ENCODE measurements at regions not wholly inside any gene's neighbourhood (a gene's known extent, or its start where the extent isn't known, plus 50 kb on each side); places are given as distances from the start of the nearest gene placed in this dataset.

DNA sequence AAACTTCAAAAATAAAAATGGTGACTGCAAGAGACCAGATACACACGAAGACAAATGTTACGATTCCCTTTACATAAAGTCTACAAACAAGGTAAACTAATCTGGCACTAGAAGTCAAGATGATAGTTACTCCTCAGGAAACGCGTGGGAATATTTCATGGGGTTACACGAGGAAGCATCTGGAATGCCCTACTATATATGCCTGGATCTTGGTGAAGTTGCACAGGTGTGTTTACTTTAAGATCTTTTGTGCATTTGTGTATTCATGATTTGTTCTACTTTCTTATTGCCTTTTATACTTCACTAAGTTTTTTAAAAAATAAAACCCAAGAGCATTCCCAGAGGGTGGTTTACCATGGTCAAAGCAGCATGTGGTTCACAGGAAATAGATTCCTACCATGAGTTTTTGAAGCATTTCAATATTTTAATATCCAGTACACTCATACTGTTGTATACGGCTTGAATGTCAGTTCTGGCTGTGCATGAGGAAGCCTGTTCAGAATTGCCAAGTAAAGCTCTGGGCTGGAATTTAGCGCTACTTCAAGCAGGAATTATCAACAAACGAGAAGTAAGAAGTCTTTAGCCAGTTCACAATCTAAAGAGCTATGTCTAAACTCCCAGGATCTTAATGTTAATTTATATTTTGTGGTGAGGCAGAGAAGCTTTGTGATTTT is 239.8 kb upstream of the KLHL1 start:
- Histone ChIP-seq H3K4me3 (ENCODE audit: low read length) (no peak overlapping the region), H3F3A (ENCODE audit: insufficient read depth, low read length, poor library complexity, severe bottlenecking) (no peaks in the 10 kb centered on the region), H4K20me1 (ENCODE audit: insufficient read depth) (no peaks in the 10 kb centered on the region), H2AFZ (ENCODE audit: low read depth, low read length) (no peak overlapping the region), H3K79me2 (replicated peaks; ENCODE audit: insufficient read depth, low read length) (no peaks in the 10 kb centered on the region), H3K4me2 (ENCODE audit: low read length) (no peak overlapping the region), H3K9me2 (ENCODE audit: insufficient read depth, low read length) (no peaks in the 10 kb centered on the region), H3K27me3 (ENCODE audit: insufficient read depth, low read depth, low read length) (no peaks in the 10 kb centered on the region), H3K9me3 (ENCODE audit: low read length) (no peaks in the 10 kb centered on the region), H3K9ac (ENCODE audit: low read length) (no peak overlapping the region), H3K36me3 (ENCODE audit: insufficient read depth, low read length) (no peaks in the 10 kb centered on the region), H3K27ac (ENCODE audit: low read length) (no peak overlapping the region)
- TF ChIP-seq EP300 (conservative IDR thresholded peaks at IDR 0.05; ENCODE audit: poor library complexity, severe bottlenecking) = no peak
- TF ChIP-seq, protein P1, sequence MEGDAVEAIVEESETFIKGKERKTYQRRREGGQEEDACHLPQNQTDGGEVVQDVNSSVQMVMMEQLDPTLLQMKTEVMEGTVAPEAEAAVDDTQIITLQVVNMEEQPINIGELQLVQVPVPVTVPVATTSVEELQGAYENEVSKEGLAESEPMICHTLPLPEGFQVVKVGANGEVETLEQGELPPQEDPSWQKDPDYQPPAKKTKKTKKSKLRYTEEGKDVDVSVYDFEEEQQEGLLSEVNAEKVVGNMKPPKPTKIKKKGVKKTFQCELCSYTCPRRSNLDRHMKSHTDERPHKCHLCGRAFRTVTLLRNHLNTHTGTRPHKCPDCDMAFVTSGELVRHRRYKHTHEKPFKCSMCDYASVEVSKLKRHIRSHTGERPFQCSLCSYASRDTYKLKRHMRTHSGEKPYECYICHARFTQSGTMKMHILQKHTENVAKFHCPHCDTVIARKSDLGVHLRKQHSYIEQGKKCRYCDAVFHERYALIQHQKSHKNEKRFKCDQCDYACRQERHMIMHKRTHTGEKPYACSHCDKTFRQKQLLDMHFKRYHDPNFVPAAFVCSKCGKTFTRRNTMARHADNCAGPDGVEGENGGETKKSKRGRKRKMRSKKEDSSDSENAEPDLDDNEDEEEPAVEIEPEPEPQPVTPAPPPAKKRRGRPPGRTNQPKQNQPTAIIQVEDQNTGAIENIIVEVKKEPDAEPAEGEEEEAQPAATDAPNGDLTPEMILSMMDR (IDR thresholded peaks at IDR 0.05; ENCODE audit: poor library complexity, severe bottlenecking) = no peak
- TF ChIP-seq RAD21 (conservative IDR thresholded peaks at IDR 0.05) = no peak
- no peak for TF ChIP-seq MXI1 (conservative IDR thresholded peaks at IDR 0.05; ENCODE audit: poor library complexity, severe bottlenecking)
- no peak for TF ChIP-seq EZH2 (IDR thresholded peaks at IDR 0.05; ENCODE audit: borderline replicate concordance, insufficient read depth, low read length, poor library complexity, severe bottlenecking)
- no peak for TF ChIP-seq TAF1 (IDR thresholded peaks at IDR 0.05; ENCODE audit: low read depth)
- no peak for TF ChIP-seq POLR2AphosphoS5 (IDR thresholded peaks at IDR 0.05)
- no peak for TF ChIP-seq SMC3 (conservative IDR thresholded peaks at IDR 0.05; ENCODE audit: poor library complexity)
- TF ChIP-seq, protein P2, sequence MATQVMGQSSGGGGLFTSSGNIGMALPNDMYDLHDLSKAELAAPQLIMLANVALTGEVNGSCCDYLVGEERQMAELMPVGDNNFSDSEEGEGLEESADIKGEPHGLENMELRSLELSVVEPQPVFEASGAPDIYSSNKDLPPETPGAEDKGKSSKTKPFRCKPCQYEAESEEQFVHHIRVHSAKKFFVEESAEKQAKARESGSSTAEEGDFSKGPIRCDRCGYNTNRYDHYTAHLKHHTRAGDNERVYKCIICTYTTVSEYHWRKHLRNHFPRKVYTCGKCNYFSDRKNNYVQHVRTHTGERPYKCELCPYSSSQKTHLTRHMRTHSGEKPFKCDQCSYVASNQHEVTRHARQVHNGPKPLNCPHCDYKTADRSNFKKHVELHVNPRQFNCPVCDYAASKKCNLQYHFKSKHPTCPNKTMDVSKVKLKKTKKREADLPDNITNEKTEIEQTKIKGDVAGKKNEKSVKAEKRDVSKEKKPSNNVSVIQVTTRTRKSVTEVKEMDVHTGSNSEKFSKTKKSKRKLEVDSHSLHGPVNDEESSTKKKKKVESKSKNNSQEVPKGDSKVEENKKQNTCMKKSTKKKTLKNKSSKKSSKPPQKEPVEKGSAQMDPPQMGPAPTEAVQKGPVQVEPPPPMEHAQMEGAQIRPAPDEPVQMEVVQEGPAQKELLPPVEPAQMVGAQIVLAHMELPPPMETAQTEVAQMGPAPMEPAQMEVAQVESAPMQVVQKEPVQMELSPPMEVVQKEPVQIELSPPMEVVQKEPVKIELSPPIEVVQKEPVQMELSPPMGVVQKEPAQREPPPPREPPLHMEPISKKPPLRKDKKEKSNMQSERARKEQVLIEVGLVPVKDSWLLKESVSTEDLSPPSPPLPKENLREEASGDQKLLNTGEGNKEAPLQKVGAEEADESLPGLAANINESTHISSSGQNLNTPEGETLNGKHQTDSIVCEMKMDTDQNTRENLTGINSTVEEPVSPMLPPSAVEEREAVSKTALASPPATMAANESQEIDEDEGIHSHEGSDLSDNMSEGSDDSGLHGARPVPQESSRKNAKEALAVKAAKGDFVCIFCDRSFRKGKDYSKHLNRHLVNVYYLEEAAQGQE (IDR thresholded peaks at IDR 0.05; ENCODE audit: borderline replicate concordance) = no peak

- Histone ChIP-seq H3K4me3 (ENCODE audit: low read length) (no peak overlapping the region), H3K36me3 (ENCODE audit: insufficient read depth, low read length) (no peaks in the 10 kb centered on the region), H3K9ac (ENCODE audit: low read length) (no peak overlapping the region), H2AFZ (ENCODE audit: low read depth, low read length) (no peak overlapping the region), H3K27me3 (ENCODE audit: insufficient read depth, low read depth, low read length) (no peaks in the 10 kb centered on the region), H3F3A (ENCODE audit: insufficient read depth, low read length, poor library complexity, severe bottlenecking) (no peaks in the 10 kb centered on the region), H3K27ac (ENCODE audit: low read length) (no peak overlapping the region), H3K79me2 (replicated peaks; ENCODE audit: insufficient read depth, low read length) (no peaks in the 10 kb centered on the region), H3K4me2 (ENCODE audit: low read length) (no peak overlapping the region), H4K20me1 (ENCODE audit: insufficient read depth) (no peaks in the 10 kb centered on the region), H3K9me3 (ENCODE audit: low read length) (no peaks in the 10 kb centered on the region), H3K9me2 (ENCODE audit: insufficient read depth, low read length) (no peaks in the 10 kb centered on the region)
- TF ChIP-seq POLR2AphosphoS5 (IDR thresholded peaks at IDR 0.05) (no peak), RAD21 (conservative IDR thresholded peaks at IDR 0.05) (no peak), EP300 (conservative IDR thresholded peaks at IDR 0.05; ENCODE audit: poor library complexity, severe bottlenecking) (no peak), SMC3 (conservative IDR thresholded peaks at IDR 0.05; ENCODE audit: poor library complexity) (no peak), EZH2 (IDR thresholded peaks at IDR 0.05; ENCODE audit: borderline replicate concordance, insufficient read depth, low read length, poor library complexity, severe bottlenecking) (no peak), TAF1 (IDR thresholded peaks at IDR 0.05; ENCODE audit: low read depth) (no peak), MXI1 (conservative IDR thresholded peaks at IDR 0.05; ENCODE audit: poor library complexity, severe bottlenecking) (no peak)
- TF ChIP-seq, protein P2 (IDR thresholded peaks at IDR 0.05; ENCODE audit: borderline replicate concordance) = no peak
- TF ChIP-seq, protein P1 (IDR thresholded peaks at IDR 0.05; ENCODE audit: poor library complexity, severe bottlenecking) = no peak
These were observed 231.5 kb upstream of the KLHL1 start for GRCh38 chr13:70339738-70340137.

Data from neural cell (in vitro differentiated cells).